ENCODE measurements at regions not wholly inside any gene's neighbourhood (a gene's known extent, or its start where the extent isn't known, plus 50 kb on each side); places are given as distances from the start of the nearest gene placed in this dataset.

GRCh38 chr13:112185466-112185865 lies 118.5 kb downstream of the SOX1 start:
- no peak for TF ChIP-seq POLR2A (IDR thresholded peaks at IDR 0.05)
- TF ChIP-seq, protein P1, sequence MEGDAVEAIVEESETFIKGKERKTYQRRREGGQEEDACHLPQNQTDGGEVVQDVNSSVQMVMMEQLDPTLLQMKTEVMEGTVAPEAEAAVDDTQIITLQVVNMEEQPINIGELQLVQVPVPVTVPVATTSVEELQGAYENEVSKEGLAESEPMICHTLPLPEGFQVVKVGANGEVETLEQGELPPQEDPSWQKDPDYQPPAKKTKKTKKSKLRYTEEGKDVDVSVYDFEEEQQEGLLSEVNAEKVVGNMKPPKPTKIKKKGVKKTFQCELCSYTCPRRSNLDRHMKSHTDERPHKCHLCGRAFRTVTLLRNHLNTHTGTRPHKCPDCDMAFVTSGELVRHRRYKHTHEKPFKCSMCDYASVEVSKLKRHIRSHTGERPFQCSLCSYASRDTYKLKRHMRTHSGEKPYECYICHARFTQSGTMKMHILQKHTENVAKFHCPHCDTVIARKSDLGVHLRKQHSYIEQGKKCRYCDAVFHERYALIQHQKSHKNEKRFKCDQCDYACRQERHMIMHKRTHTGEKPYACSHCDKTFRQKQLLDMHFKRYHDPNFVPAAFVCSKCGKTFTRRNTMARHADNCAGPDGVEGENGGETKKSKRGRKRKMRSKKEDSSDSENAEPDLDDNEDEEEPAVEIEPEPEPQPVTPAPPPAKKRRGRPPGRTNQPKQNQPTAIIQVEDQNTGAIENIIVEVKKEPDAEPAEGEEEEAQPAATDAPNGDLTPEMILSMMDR (IDR thresholded peaks at IDR 0.05), result no peak
- Histone ChIP-seq H3K4me3 (replicated peaks in 1 of 3) (no peak overlapping the region), H3K4me1 (no peaks in the 10 kb centered on the region), H3K9me3 (no peaks in the 10 kb centered on the region), H3K27me3 (no peaks in the 10 kb centered on the region), H3K27ac (no peak overlapping the region), H3K36me3 (no peaks in the 10 kb centered on the region)
- 88 to 93% methylated on average over 9 of the region's 9 CpGs for WGBS, 2 donors
- no peak for DNase-seq
- intact Hi-C loops (cut with DNase I), result no loop called here

GRCh38 chr13:112186091-112186490 lies 119.1 kb downstream of the SOX1 start:
- Histone ChIP-seq H3K27me3 (no peaks in the 10 kb centered on the region), H3K27ac (no peak overlapping the region), H3K4me3 (replicated peaks in 1 of 3) (no peak overlapping the region), H3K4me1 (no peaks in the 10 kb centered on the region), H3K9me3 (no peaks in the 10 kb centered on the region), H3K36me3 (no peaks in the 10 kb centered on the region)
- TF ChIP-seq, protein P1 (IDR thresholded peaks at IDR 0.05), result no peak
- no peak for TF ChIP-seq POLR2A (IDR thresholded peaks at IDR 0.05)
- intact Hi-C loops (cut with DNase I), result no loop called here
- no peak for DNase-seq
- 95 to 97% methylated on average over 6 of the region's 6 CpGs for WGBS, 2 donors

GRCh38 chr13:112187527-112188297 lies 120.8 kb downstream of the SOX1 start:
- intact Hi-C loops (cut with DNase I), result no loop called here
- no peaks in the 10 kb centered on the region for H3K36me3 ChIP-seq
- no peaks in the 10 kb centered on the region for H3K4me1 ChIP-seq
- H3K27me3 ChIP-seq, result no peaks in the 10 kb centered on the region
- DNase-seq, result no peak
- no peaks in the 10 kb centered on the region for H3K9me3 ChIP-seq
- H3K27ac ChIP-seq, result no peak overlapping the region
- 91 to 93% methylated on average over 16 to 17 of the region's 18 CpGs for WGBS, 2 donors
- no peak overlapping the region for H3K4me3 ChIP-seq (replicated peaks in 1 of 3)
- TF ChIP-seq, protein P1 (IDR thresholded peaks at IDR 0.05), result no peak
- TF ChIP-seq POLR2A (IDR thresholded peaks at IDR 0.05), result no peak

GRCh38 chr13:112188298-112188610 lies 121.3 kb downstream of the SOX1 start:
- TF ChIP-seq POLR2A (IDR thresholded peaks at IDR 0.05), result no peak
- TF ChIP-seq, protein P1 (IDR thresholded peaks at IDR 0.05), result no peak
- no peaks in the 10 kb centered on the region for H3K36me3 ChIP-seq
- intact Hi-C loops (cut with DNase I), result no loop called here
- DNase-seq, result no peak
- no peaks in the 10 kb centered on the region for H3K4me1 ChIP-seq
- no peaks in the 10 kb centered on the region for H3K9me3 ChIP-seq
- H3K4me3 ChIP-seq (replicated peaks in 1 of 3), result no peak overlapping the region
- WGBS, 2 donors, result 89 to 94% methylated on average over 3 to 6 of the region's 6 CpGs
- H3K27me3 ChIP-seq, result no peaks in the 10 kb centered on the region
- H3K27ac ChIP-seq, result no peak overlapping the region

- Histone ChIP-seq H3K36me3 (no peaks in the 10 kb centered on the region), H3K27ac (no peak overlapping the region), H3K4me3 (replicated peaks in 1 of 3) (no peak overlapping the region), H3K4me1 (no peaks in the 10 kb centered on the region), H3K27me3 (no peaks in the 10 kb centered on the region), H3K9me3 (no peaks in the 10 kb centered on the region)
- no peak for DNase-seq
- intact Hi-C loops (cut with DNase I), result no loop called here
- no peak for TF ChIP-seq POLR2A (IDR thresholded peaks at IDR 0.05)
- TF ChIP-seq, protein P1 (IDR thresholded peaks at IDR 0.05), result no peak
- WGBS, 2 donors, result 86 to 92% methylated on average over 14 to 15 of the region's 15 CpGs
Observed at GRCh38 chr13:112193463-112194166, 126.7 kb downstream of the SOX1 start.

Data from thyroid gland (tissue), 4 donors.